Fibroblast of villous mesenchyme (primary cell): ENCODE measurements at regions not wholly inside any gene's neighbourhood (a gene's known extent, or its start where the extent isn't known, plus 50 kb on each side); places are given as distances from the start of the nearest gene placed in this dataset.

Source experiments
- DNase-seq: peaks from one replicate; pipeline ENCODE4 v3.0.0-alpha.2; 2010; ENCODE audit warnings: low read depth
- H3K4me3 ChIP-seq: 2 replicates; pipeline ENCODE4 v1.5.1; 2011; ENCODE audit warnings: low read depth, mild to moderate bottlenecking, low read length
- CTCF ChIP-seq: IDR thresholded peaks from 2 replicates; pipeline ENCODE4 v1.5.1; 2012; ENCODE audit warnings: low read depth, mild to moderate bottlenecking, low read length; ENCODE audit not compliant: insufficient read depth

GRCh38 chr3:152056073-152056472, 182.6 kb downstream of the SUCNR1 start:
- DNase-seq: no peak
- no peak for TF ChIP-seq CTCF
- no peak overlapping the region for H3K4me3 ChIP-seq

GRCh38 chr3:152056481-152056880, 183.0 kb downstream of the SUCNR1 start:
- DNase-seq: no peak
- H3K4me3 ChIP-seq: no peak overlapping the region
- TF ChIP-seq CTCF: no peak

- DNase-seq: no peak
- H3K4me3 ChIP-seq: no peak overlapping the region
- no peak for TF ChIP-seq CTCF
Measured at GRCh38 chr3:152056987-152057386, 183.5 kb downstream of the SUCNR1 start.

GRCh38 chr3:152058856-152059255, 185.4 kb downstream of the SUCNR1 start:
- DNase-seq: no peak
- no peak for TF ChIP-seq CTCF
- no peak overlapping the region for H3K4me3 ChIP-seq

- TF ChIP-seq CTCF: no peak
- no peak overlapping the region for H3K4me3 ChIP-seq
- no peak for DNase-seq
Measured at GRCh38 chr3:152060701-152061100, 187.3 kb downstream of the SUCNR1 start.

GRCh38 chr3:152061296-152061695, 187.9 kb downstream of the SUCNR1 start:
- no peak for DNase-seq
- TF ChIP-seq CTCF: no peak
- H3K4me3 ChIP-seq: no peak overlapping the region

- no peak for DNase-seq
- TF ChIP-seq CTCF: no peak
- no peak overlapping the region for H3K4me3 ChIP-seq
Measured at GRCh38 chr3:152069871-152070270, 196.4 kb downstream of the SUCNR1 start.
